SK-N-MC (cell line): ENCODE measurements at regions not wholly inside any gene's neighbourhood (a gene's known extent, or its start where the extent isn't known, plus 50 kb on each side); places are given as distances from the start of the nearest gene placed in this dataset.

Experiments
- DNase-seq: peaks from one replicate; pipeline ENCODE4 v3.0.0-alpha.2; 2011; ENCODE audit warnings: low read depth, low spot score
- H3K27ac ChIP-seq: fragments of 200-600 bp; sonication (generic); 2 replicates; pipeline ENCODE4 v1.5.1; 2016; ENCODE audit warnings: mixed run types
- H3K36me3 ChIP-seq: fragments of 200-600 bp; sonication (generic); 2 replicates; pipeline ENCODE4 v1.6.1; 2017; ENCODE audit warnings: antibody characterized with exemption, low read length, mixed read lengths; ENCODE audit not compliant: insufficient read depth
- H3K4me3 ChIP-seq: fragments of 200-600 bp; sonication (generic); 2 replicates; pipeline ENCODE4 v1.5.1; 2016
- H3K9ac ChIP-seq: fragments of 200-600 bp; sonication (generic); 2 replicates; pipeline ENCODE4 v1.8.0; 2017; ENCODE audit warnings: mixed run types, mixed read lengths; ENCODE audit not compliant: insufficient read length
- H3K9me3 ChIP-seq: fragments of 200-600 bp; sonication (generic); 2 replicates; pipeline ENCODE4 v1.6.1; 2017; ENCODE audit warnings: low read depth, mild to moderate bottlenecking, antibody characterized with exemption, low read length, moderate library complexity, mixed read lengths
- EZH2 ChIP-seq: fragments of 200-600 bp; sonication (generic); IDR thresholded peaks from one replicate; pipeline ENCODE4 v1.6.1; 2017; ENCODE audit warnings: antibody characterized with exemption
- FOXP2 ChIP-seq: optimal IDR thresholded peaks from 2 replicates; pipeline ENCODE3; 2011; ENCODE audit warnings: mild to moderate bottlenecking, moderate library complexity; ENCODE audit not compliant: insufficient read depth; ENCODE audit errors: extremely low read length, control extremely low read depth
- POLR2AphosphoS5 ChIP-seq: IDR thresholded peaks from 2 replicates; pipeline ENCODE4 v1.6.1; 2012; ENCODE audit warnings: mild to moderate bottlenecking, low read depth, low read length, borderline replicate concordance

- Histone ChIP-seq H3K36me3 (no peaks in the 10 kb centered on the region), H3K27ac (no peak overlapping the region), H3K9ac (no peak overlapping the region), H3K4me3 (no peak overlapping the region), H3K9me3 (no peaks in the 10 kb centered on the region)
- DNase-seq: no peak
- TF ChIP-seq EZH2 (no peak), FOXP2 (no peak), POLR2AphosphoS5 (no peak)
These were observed 114.2 kb upstream of the HABP2 start for GRCh38 chr10:113438652-113439051.

- H3K9me3 ChIP-seq: no peaks in the 10 kb centered on the region
- no peak overlapping the region for H3K4me3 ChIP-seq
- H3K27ac ChIP-seq: no peak overlapping the region
- TF ChIP-seq POLR2AphosphoS5 (no peak), FOXP2 (no peak), EZH2 (no peak)
- DNase-seq: no peak
- H3K9ac ChIP-seq: no peak overlapping the region
- H3K36me3 ChIP-seq: no peaks in the 10 kb centered on the region
These were observed 111.6 kb upstream of the HABP2 start for GRCh38 chr10:113441220-113441619.

- DNase-seq: no peak
- H3K36me3 ChIP-seq: no peaks in the 10 kb centered on the region
- TF ChIP-seq EZH2 (no peak), POLR2AphosphoS5 (no peak), FOXP2 (no peak)
- H3K4me3 ChIP-seq: no peak overlapping the region
- H3K27ac ChIP-seq: no peak overlapping the region
- H3K9ac ChIP-seq: no peak overlapping the region
- H3K9me3 ChIP-seq: no peaks in the 10 kb centered on the region
These were observed 111.1 kb upstream of the HABP2 start for GRCh38 chr10:113441686-113442270.

GRCh38 chr10:113442336-113442735, 110.5 kb upstream of the HABP2 start:
- Histone ChIP-seq H3K27ac (no peak overlapping the region), H3K9me3 (no peaks in the 10 kb centered on the region), H3K4me3 (no peak overlapping the region), H3K36me3 (no peaks in the 10 kb centered on the region), H3K9ac (no peak overlapping the region)
- TF ChIP-seq POLR2AphosphoS5 (no peak), EZH2 (no peak), FOXP2 (no peak)
- no peak for DNase-seq

- TF ChIP-seq POLR2AphosphoS5: no peak
- TF ChIP-seq EZH2: no peak
- no peak for TF ChIP-seq FOXP2
- no peak overlapping the region for H3K9ac ChIP-seq
- no peak overlapping the region for H3K27ac ChIP-seq
- DNase-seq: no peak
- H3K9me3 ChIP-seq: no peaks in the 10 kb centered on the region
- H3K36me3 ChIP-seq: no peaks in the 10 kb centered on the region
- H3K4me3 ChIP-seq: no peak overlapping the region
These were observed 109.5 kb upstream of the HABP2 start for GRCh38 chr10:113443141-113443925.

GRCh38 chr10:113444766-113445365, 108.0 kb upstream of the HABP2 start:
- no peak for DNase-seq
- Histone ChIP-seq H3K36me3 (no peaks in the 10 kb centered on the region), H3K4me3 (no peak overlapping the region), H3K9ac (no peak overlapping the region), H3K27ac (no peak overlapping the region), H3K9me3 (no peaks in the 10 kb centered on the region)
- TF ChIP-seq POLR2AphosphoS5 (no peak), EZH2 (no peak), FOXP2 (no peak)

GRCh38 chr10:113445736-113446135, 107.1 kb upstream of the HABP2 start:
- no peak overlapping the region for H3K4me3 ChIP-seq
- H3K36me3 ChIP-seq: no peaks in the 10 kb centered on the region
- H3K9me3 ChIP-seq: no peaks in the 10 kb centered on the region
- H3K27ac ChIP-seq: no peak overlapping the region
- TF ChIP-seq FOXP2 (no peak), EZH2 (no peak)
- no peak for DNase-seq
- no peak overlapping the region for H3K9ac ChIP-seq

- H3K9me3 ChIP-seq: no peaks in the 10 kb centered on the region
These were observed 106.1 kb upstream of the HABP2 start for GRCh38 chr10:113446739-113447138.

More at GRCh38 chr10:113446739-113447138, 106.1 kb upstream of the HABP2 start:
- TF ChIP-seq POLR2AphosphoS5: no peak
- no peak for TF ChIP-seq EZH2
- no peak for TF ChIP-seq FOXP2
- no peak for DNase-seq
- no peak overlapping the region for H3K27ac ChIP-seq
- no peak overlapping the region for H3K4me3 ChIP-seq
- H3K9ac ChIP-seq: no peak overlapping the region
- H3K36me3 ChIP-seq: no peaks in the 10 kb centered on the region
